ENCODE measurements at regions not wholly inside any gene's neighbourhood (a gene's known extent, or its start where the extent isn't known, plus 50 kb on each side); places are given as distances from the start of the nearest gene placed in this dataset.

- TF ChIP-seq CTCF (IDR thresholded peaks at IDR 0.05) (no peak), POLR2A (IDR thresholded peaks at IDR 0.05; ENCODE audit: low read depth) (no peak), POLR2AphosphoS5 (IDR thresholded peaks at IDR 0.05) (no peak)
- Histone ChIP-seq H3K36me3 (no peaks in the 10 kb centered on the region), H3K4me1 (no peaks in the 10 kb centered on the region), H3K4me3 (no peak overlapping the region), H3K27me3 (no peaks in the 10 kb centered on the region), H3K9me3 (peaks cover 0 to 15% (median 13%) of the 10 kb centered on the region in 4 donors), H3K27ac (replicated peaks in 1 of 4) (no peak overlapping the region)
- WGBS = 81% methylated on average over 1 of the region's 1 CpG
- no peak for DNase-seq (ENCODE audit: extremely low spot score)
- intact Hi-C loops (cut with DNase I) = no loop called here
Observed at GRCh38 chr6:121912905-121913304, 477.5 kb downstream of the GJA1 start.

GRCh38 chr6:121917263-121917829, 481.9 kb downstream of the GJA1 start:
- WGBS = 88% methylated on average over 3 of the region's 3 CpGs

GRCh38 chr6:121917834-121918559, 481.5 kb upstream of the HSF2 start:
- intact Hi-C loops (cut with DNase I) = no loop called here
- DNase-seq (ENCODE audit: extremely low spot score) = no peak
- TF ChIP-seq POLR2A (IDR thresholded peaks at IDR 0.05; ENCODE audit: low read depth) (no peak), CTCF (IDR thresholded peaks at IDR 0.05) (no peak)
- Histone ChIP-seq H3K9me3 (no peaks in the 10 kb centered on the region), H3K4me1 (peaks cover 0 to 3% (median 0%) of the 10 kb centered on the region in 4 donors), H3K27ac (replicated peaks in 1 of 4) (no peak overlapping the region), H3K4me3 (no peak overlapping the region), H3K36me3 (no peaks in the 10 kb centered on the region), H3K27me3 (no peaks in the 10 kb centered on the region)
- 94% methylated on average over 1 of the region's 1 CpG for WGBS

More at GRCh38 chr6:121917263-121917829, 481.9 kb downstream of the GJA1 start:
- Histone ChIP-seq H3K4me3 (no peak overlapping the region), H3K4me1 (peaks cover 0 to 3% (median 0%) of the 10 kb centered on the region in 4 donors), H3K27me3 (no peaks in the 10 kb centered on the region), H3K36me3 (no peaks in the 10 kb centered on the region), H3K9me3 (no peaks in the 10 kb centered on the region), H3K27ac (replicated peaks in 1 of 4) (no peak overlapping the region)
- no peak for DNase-seq (ENCODE audit: extremely low spot score)
- intact Hi-C loops (cut with DNase I) = no loop called here
- TF ChIP-seq EP300 (IDR thresholded peaks at IDR 0.05) (no peak), POLR2AphosphoS5 (IDR thresholded peaks at IDR 0.05) (no peak), CTCF (IDR thresholded peaks at IDR 0.05) (no peak), POLR2A (IDR thresholded peaks at IDR 0.05; ENCODE audit: low read depth) (no peak)

DNA sequence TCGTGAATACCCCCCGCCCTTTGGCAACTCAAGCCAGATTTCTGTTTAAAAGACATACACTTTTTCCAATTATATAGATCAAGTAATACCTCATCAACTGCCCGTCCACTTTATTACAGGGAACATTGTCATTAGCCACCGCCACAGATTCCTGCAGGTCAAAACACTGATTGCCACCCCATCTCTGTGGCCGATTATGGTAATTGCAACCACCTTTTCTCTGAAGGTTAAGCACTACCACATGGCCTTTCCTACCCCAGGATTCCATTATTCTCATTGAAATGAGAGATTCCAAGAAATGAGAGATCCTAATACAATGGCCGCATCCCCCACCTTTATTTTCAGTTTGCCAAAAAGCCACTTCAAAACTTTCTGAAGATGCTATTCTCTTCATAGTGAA, 478.8 kb upstream of the HSF2 start:
- Histone ChIP-seq H3K9me3 (no peaks in the 10 kb centered on the region), H3K4me3 (no peak overlapping the region)
- WGBS = 96% methylated on average over 6 of the region's 6 CpGs

More for the DNA sequence above, 478.8 kb upstream of the HSF2 start:
- H3K36me3 ChIP-seq = no peaks in the 10 kb centered on the region
- no peaks in the 10 kb centered on the region for H3K27me3 ChIP-seq
- DNase-seq (ENCODE audit: extremely low spot score) = no peak
- intact Hi-C loops (cut with DNase I) = no loop called here
- H3K27ac ChIP-seq (replicated peaks in 1 of 4) = no peak overlapping the region
- TF ChIP-seq POLR2A (IDR thresholded peaks at IDR 0.05; ENCODE audit: low read depth) = no peak
- TF ChIP-seq EP300 (IDR thresholded peaks at IDR 0.05) = no peak
- no peak for TF ChIP-seq POLR2AphosphoS5 (IDR thresholded peaks at IDR 0.05)
- TF ChIP-seq CTCF (IDR thresholded peaks at IDR 0.05) = no peak
- H3K4me1 ChIP-seq = peaks cover 0 to 9% (median 4%) of the 10 kb centered on the region in 4 donors
